NCI-H146 treated with DMSO at 0.1 percent for 48 hours (cell line): ENCODE measurements at regions not wholly inside any gene's neighbourhood (a gene's known extent, or its start where the extent isn't known, plus 50 kb on each side); places are given as distances from the start of the nearest gene placed in this dataset.

ENCODE experiments used
- DNase-seq: peaks from one replicate; lab custom pipeline; 2025; ENCODE audit not compliant: unreplicated experiment; lab: John Stamatoyannopoulos, UW

DNA sequence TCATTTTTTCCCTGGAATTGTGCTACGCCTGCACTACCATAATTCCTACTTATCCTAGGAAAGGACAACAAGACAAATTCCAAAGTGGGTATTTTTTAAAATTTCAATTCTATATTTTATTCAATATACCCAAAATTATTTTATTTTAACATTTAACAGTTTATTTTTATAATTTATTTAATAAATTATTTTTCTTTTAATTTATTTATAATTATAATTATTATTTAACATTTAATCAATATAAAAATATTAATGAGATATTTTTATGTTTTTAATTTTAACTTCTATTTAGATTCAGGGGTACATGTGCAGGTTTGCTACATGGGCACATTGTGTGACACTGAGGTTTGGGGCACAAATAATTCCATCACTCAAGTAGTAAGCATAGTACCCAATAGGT is 65.6 kb upstream of the VSTM2A start:
- DNase-seq, result no peak

DNA sequence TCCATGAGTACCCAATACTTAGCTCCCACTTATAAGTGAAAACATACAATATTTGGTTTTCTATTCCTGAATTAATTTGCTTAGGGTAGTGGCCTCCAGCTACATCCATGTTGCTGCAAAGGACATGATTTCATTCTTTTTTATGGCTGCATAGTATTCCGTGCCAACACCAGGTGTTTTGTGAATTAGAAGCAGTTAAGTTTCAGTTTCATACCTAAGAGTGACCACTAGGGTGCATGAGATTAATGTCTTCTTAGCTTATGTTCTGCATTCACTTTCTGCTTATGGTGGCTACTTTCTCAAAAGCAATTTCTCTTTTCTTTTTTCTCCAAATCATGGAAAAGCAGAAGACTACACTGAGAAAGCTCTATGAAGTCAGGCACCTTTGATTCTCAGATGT is 65.1 kb upstream of the VSTM2A start:
- no peak for DNase-seq

DNA sequence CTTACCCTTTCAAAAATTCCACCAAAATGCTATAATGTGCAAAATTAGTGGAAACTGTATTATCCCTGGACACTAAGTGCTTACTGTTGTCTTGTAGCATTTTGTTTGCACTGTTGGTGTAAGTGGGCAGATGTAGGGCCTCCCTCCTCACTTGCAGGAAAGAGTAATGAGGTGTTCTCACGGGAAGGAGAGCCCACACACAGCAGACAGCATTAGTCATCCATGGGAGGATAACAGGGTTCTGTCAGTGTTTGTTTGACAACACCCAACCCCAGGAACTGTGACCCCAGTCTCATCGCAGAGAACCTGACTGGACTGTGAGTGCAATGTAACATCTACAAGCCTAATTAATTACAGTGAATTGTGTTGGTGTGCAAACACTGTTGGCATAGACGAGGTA is 58.7 kb upstream of the VSTM2A start:
- no peak for DNase-seq

DNA sequence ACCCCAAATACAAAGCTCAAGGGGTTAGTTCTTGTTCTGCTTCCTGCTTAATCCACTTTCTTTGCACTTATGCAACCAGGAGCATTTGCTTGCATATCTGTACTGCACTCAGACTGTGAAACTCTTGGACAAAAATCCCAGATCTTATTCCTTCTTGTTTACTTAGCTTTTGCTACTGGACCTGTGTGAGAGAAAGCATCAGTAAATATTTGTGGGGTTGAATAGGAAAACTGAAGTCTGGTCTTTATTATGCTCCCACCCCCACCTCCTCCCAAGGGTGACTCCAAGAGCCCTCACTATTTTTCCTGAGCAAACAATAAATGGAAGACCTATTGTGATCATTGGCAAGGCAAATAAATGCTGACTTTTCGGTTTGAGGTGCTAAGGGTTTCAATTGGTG is 57.1 kb upstream of the VSTM2A start:
- DNase-seq, result no peak
